NCI-H2107 treated with DMSO at 0.1 percent for 48 hours (cell line): ENCODE measurements at regions not wholly inside any gene's neighbourhood (a gene's known extent, or its start where the extent isn't known, plus 50 kb on each side); places are given as distances from the start of the nearest gene placed in this dataset.
A peak's percentile ranks its signal among the peaks of the same experiment; 100 is the strongest.

Experiments used
- DNase-seq: peaks from one replicate; lab custom pipeline; 2025; ENCODE audit not compliant: unreplicated experiment; lab: John Stamatoyannopoulos, UW

- DNase-seq, result no peak
These were observed 354.9 kb downstream of the TFAP2A start for GRCh38 chr6:10060004-10060403.

GRCh38 chr6:10054672-10055071 lies 360.2 kb downstream of the TFAP2A start:
- DNase-seq, result no peak

- DNase-seq, result no peak
These were observed 363.6 kb downstream of the TFAP2A start for GRCh38 chr6:10051283-10051682.

- no peak for DNase-seq
These were observed 366.2 kb downstream of the TFAP2A start for GRCh38 chr6:10048370-10049297.

- DNase-seq, result no peak
These were observed 372.6 kb downstream of the TFAP2A start for GRCh38 chr6:10042280-10042679.

GRCh38 chr6:10033223-10033829 lies 381.5 kb downstream of the TFAP2A start:
- DNase-seq, result peak; percentile 92

- no peak for DNase-seq
These were observed 383.3 kb downstream of the TFAP2A start for GRCh38 chr6:10031617-10032016.

- no peak for DNase-seq
These were observed 383.8 kb downstream of the TFAP2A start for GRCh38 chr6:10030942-10031537.

GRCh38 chr6:10028222-10028621 lies 386.7 kb downstream of the TFAP2A start:
- no peak for DNase-seq

GRCh38 chr6:10019851-10020250 lies 395.0 kb downstream of the TFAP2A start:
- DNase-seq, result no peak

GRCh38 chr6:10014557-10014956 lies 400.3 kb downstream of the TFAP2A start:
- DNase-seq, result peak; percentile 29

GRCh38 chr6:10000551-10000950 lies 414.3 kb downstream of the TFAP2A start:
- DNase-seq, result no peak

GRCh38 chr6:9999796-10000195 lies 415.1 kb downstream of the TFAP2A start:
- DNase-seq, result no peak

- DNase-seq, result no peak
These were observed 428.6 kb downstream of the TFAP2A start for GRCh38 chr6:9986273-9986672.

- no peak for DNase-seq
These were observed 429.4 kb downstream of the TFAP2A start for GRCh38 chr6:9985481-9985880.

- DNase-seq, result no peak
These were observed 430.3 kb downstream of the TFAP2A start for GRCh38 chr6:9984607-9985006.

GRCh38 chr6:9983168-9983567 lies 431.7 kb downstream of the TFAP2A start:
- DNase-seq, result no peak

GRCh38 chr6:9982215-9982614 lies 432.7 kb downstream of the TFAP2A start:
- DNase-seq, result no peak

GRCh38 chr6:9979996-9980395 lies 434.9 kb downstream of the TFAP2A start:
- no peak for DNase-seq

- no peak for DNase-seq
These were observed 436.4 kb downstream of the TFAP2A start for GRCh38 chr6:9978480-9978879.

GRCh38 chr6:9977411-9977810 lies 437.5 kb downstream of the TFAP2A start:
- DNase-seq, result no peak

GRCh38 chr6:9961646-9962045 lies 453.2 kb downstream of the TFAP2A start:
- DNase-seq, result no peak
